HG03045 (cell line): ENCODE measurements at regions not wholly inside any gene's neighbourhood (a gene's known extent, or its start where the extent isn't known, plus 50 kb on each side); places are given as distances from the start of the nearest gene placed in this dataset.
"Not testable (repeated sequence)": the region's sequence is repeated elsewhere in the genome, so short reads cannot be mapped to it uniquely, and the experiment has no call there.

Experiments used
- ATAC-seq: cut with Tn5 transposase; IDR thresholded peaks from one replicate; pipeline ENCODE4 v1.9.1; 2021; ENCODE audit warnings: mild to moderate bottlenecking, moderate library complexity; ENCODE audit not compliant: unreplicated experiment

DNA sequence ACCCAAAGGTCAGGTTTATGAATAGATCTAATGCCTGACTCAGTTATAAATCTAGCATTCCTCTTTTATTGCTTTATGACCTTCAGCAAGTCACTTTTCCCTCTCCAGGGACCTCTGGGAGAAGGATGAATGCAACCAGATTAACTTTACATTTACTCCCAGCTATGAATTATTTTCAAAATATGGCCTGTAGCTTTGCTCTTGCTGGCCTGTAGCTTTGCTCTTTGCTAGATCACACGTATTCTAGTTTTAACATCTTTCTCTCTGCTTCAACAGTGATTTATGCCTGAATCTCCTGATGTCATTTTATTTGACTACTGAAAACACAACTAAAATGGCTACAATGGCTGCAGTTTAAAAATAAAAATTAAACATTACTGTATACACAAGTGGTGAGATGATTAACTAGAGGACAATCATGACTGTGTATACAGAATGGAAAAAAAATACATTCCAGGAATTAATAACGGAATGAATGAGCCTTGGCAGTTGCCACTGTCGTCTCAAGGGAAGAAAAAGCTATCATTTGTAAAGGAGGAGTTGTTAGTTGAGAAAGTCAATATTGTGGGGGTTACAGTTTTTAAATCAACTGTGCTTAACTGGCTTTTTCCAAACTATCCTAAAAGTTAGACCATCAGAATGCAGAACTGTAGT lies 434.5 kb upstream of the GOT2 start:
- ATAC-seq = no peak

DNA sequence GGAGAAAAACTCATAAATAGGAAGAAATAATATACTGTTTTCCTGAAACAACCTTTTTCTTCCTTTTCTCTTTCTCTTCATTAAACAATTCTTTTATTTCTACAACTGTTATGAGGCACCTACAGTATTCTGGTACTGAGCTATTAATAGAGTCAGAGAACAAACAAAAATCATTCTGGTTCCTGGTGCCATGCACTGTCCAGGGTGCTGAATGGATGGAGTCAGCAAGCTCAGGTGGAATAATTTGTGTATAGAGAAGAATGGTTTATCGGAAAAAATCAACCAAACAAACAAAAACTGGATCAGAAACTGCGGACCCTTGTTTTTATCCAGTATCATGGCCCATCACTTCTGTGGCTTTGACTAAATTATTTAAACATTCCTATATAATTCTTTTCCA lies 430.3 kb upstream of the GOT2 start:
- no peak for ATAC-seq

- ATAC-seq = no peak
Observed at GRCh38 chr16:59163371-59164055, 429.4 kb upstream of the GOT2 start.

GRCh38 chr16:59161679-59162078 lies 427.6 kb upstream of the GOT2 start:
- no peak for ATAC-seq

GRCh38 chr16:59154295-59154694 lies 420.2 kb upstream of the GOT2 start:
- ATAC-seq = no peak

- ATAC-seq = no peak
Observed at GRCh38 chr16:59148769-59149155, 414.6 kb upstream of the GOT2 start.

GRCh38 chr16:59148056-59148768 lies 414.1 kb upstream of the GOT2 start:
- ATAC-seq = no peak

DNA sequence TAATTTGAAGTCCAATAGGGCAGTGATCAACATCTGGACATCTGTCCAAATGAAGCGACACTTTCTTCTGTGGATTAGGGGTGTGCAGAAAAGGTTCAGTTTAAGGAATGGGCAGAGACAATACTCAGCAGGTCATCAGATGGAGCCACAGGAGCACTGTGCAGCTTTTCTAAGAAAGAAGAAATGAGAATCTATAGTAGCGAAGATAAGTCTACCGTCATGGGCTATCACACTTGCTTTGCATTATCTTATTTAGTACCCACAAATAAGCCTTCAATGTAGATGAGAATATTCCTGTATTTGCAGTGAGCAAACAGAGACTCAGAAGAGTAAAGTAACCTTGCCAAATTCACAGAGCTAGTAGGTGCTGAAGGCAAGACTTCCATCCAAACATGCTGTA lies 412.0 kb upstream of the GOT2 start:
- no peak for ATAC-seq

DNA sequence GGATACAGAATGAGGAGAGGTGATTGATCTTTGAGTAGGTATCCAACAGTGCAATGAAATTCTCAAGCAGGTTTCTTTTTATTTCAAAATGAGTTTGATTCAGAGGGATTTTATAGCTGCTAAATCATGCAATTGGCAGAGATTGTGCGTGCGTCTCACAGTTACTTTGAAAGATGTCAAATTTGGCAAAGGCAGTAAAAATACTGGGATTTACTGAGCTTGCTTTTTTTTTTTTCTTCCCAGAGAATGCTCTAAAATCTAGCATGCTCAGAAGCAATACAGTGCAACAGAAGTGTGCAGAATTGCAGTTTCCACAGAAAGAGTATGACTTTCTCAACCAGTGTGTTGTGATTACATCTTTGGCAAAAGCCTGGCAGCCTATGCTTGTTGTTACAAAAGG lies 410.7 kb upstream of the GOT2 start:
- ATAC-seq = no peak

- no peak for ATAC-seq
Observed at GRCh38 chr16:59144326-59144725, 410.2 kb upstream of the GOT2 start.

DNA sequence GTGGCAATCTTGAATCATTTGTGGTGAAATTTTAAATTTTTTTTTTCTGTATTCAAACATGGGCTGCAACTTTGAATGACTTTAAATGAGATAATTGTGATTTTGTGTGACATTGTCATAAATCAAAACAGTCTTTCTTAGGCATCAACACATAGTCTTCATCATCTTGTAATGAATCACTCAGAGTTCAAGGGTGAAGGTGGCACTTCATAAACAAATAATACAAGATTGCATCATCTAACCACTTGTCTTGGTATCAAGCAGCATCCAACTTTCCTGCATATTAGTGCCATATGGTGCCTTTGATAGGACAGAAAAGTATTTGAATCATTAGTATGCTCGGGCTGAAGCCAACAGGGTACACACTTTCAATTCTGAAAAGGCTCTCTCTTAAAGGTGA lies 392.4 kb upstream of the GOT2 start:
- no peak for ATAC-seq

DNA sequence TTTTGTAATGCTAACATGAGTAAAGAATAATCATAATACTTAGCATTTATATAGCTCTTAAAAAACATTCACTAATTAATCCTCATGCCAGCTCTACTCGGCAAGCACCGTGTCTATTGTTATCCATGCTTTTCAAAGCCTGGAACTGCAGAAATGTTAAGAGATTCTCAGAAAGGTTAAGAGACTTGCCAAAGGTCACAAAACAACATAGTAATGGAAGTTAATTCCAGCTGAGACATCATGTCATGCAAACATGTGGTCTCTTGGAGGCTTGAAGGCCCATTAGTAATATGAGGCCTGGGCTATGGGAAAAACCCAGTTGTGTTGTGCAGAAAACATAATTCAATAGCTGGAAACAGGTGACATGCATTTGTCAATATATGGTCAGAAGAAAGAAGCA lies 389.9 kb upstream of the GOT2 start:
- no peak for ATAC-seq

- ATAC-seq = no peak
Observed at GRCh38 chr16:59123479-59123878, 389.4 kb upstream of the GOT2 start.

- ATAC-seq = no peak
Observed at GRCh38 chr16:59122262-59122537, 388.1 kb upstream of the GOT2 start.

DNA sequence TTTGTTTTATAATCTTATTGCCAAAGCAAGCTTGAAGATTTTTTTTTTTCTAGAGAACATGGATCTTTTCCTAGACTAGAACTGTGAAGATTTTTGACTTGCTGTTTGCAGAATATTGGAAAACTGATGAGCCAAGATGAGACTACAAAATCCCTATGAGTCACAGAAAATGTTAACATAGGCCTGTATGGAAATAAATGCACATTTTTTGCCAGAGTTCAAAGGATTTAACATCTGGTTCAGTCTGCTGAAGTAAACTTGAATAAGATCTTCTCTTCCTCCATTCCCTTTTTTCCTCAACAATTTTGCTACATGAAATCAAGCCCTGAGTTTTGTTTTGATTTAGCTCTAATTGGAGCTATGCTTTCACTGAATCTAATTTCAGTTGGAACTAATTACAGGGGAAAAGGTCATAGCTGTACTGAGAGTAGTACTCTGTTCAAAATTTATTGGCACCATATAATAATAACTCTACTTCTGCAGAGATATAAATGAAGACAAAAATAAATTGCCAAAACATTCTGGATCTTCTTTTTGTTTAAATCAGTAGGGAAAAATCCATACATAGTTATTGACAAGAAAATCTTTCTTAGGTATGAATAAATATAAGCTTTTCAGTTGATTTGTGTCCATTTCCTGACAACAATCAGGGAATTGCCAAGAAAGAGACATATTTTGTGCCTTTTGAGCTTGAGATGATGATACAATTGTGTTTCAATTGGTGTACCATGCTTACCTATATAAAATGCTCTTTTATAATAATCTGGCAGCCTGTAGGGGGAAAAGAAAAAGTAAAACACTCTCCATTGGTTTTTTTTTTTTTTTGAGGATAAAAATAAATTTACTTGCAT lies 387.5 kb upstream of the GOT2 start:
- ATAC-seq = no peak

DNA sequence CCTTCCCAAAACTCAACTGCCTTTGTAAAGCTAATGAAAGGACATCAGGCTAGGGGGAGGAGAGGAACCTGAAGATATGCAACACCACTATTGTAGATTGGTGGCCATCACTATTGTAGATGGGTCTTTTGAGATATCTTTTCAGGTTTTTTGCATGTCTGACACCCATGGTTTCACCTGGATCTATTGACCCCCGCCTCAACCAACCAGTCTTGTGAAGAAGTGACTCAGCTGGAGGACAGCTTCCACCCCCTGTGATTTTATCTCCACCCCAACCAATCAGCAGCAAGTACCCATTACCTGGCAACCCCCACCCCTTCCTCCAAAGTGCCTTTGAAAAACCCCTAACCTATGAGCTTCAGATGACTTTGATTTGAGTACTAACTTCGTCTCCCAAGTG lies 382.6 kb upstream of the GOT2 start:
- ATAC-seq = no peak

- ATAC-seq = no peak
Observed at GRCh38 chr16:59114790-59115189, 380.7 kb upstream of the GOT2 start.

DNA sequence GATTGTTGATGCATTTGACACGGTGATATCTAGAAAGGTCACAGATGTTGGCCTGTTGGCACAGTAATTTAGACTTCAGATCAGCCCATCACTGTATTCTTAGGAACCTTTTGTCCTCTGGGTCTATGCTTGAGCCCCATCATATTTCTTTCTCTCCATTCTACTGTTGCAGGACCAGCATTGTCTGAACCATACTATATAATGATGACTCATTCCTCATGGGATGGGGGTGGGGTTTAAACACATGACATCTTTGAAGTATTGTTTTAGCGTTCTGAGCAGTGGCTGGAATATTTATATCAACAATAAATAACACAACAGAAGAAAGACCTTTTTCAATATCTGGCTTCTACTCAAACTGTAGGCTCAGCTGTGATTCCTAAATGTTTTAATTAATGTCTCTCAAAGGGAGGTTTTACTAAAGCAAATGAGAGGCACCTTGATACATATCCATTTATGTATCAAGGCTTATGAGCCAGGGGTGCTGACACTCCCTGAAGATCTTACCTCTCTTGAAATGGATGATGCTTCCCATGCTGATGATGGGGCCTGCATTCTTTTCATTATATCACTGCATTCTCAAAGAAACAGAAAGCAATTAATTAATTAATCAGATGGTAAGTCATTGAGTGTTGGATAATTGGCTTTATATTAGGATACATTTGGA lies 379.0 kb upstream of the GOT2 start:
- ATAC-seq = no peak

GRCh38 chr16:59111280-59111679 lies 377.2 kb upstream of the GOT2 start:
- no peak for ATAC-seq

DNA sequence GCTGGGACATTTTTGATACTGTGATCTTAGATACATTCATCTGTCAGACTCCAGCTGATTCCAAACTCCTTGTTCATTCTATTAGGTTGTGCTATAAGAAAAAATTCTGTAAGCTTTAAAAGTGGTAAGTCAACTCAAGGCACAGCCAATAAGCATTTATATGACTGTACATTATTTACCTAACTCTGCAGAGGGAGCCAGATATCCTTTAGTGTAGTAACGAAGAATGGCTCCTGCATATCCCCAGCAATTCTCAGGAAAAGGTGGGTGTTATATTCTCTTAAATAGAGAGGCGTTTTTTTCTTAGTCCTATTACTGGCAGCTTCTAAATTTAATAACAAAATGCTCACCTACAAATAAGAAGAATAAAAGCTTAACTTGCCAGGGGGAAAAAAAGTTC lies 374.3 kb upstream of the GOT2 start:
- ATAC-seq = no peak

DNA sequence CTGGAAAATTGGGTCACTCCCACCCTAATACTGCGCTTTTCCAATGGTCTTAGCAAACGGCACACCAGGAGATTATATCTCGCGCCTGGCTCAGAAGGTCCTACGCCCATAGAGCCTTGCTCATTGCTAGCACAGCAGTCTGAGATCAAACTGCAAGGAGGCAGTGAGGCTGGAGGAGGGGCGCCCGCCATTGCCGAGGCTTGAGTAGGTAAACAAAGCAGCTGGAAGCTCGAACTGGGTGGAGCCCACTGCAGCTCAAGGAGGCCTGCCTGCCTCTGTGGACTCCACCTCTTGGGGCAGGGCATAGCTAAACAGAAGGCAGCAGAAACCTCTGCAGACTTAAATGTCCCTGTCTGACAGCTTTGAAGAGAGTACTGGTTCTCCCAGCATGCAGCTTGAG lies 362.6 kb upstream of the GOT2 start:
- not testable (repeated sequence) for ATAC-seq
